B cell (primary cell): ENCODE measurements at regions not wholly inside any gene's neighbourhood (a gene's known extent, or its start where the extent isn't known, plus 50 kb on each side); places are given as distances from the start of the nearest gene placed in this dataset.

Source experiments
- ATAC-seq: fragments of 200-7000 bp; cut with Tn5 transposase; one replicate; pipeline ENCODE4 v1.10.0; 2021; ENCODE audit warnings: low read depth, mild to moderate bottlenecking, moderate number of reproducible peaks, moderate library complexity
- CTCF ChIA-PET: fragments of 350-600 bp; sonication (Branson Sonifier 250); formaldehyde crosslinking; loops from one replicate; lab custom pipeline; 2021; ENCODE audit warnings: antibody characterized with exemption, inconsistent platforms; lab: Charles Lee
- POLR2A ChIA-PET: fragments of 350-600 bp; sonication (Branson Sonifier 250); formaldehyde crosslinking; loops from one replicate; lab custom pipeline; 2021; ENCODE audit warnings: antibody characterized with exemption; lab: Charles Lee
- DNase-seq: peaks from one replicate; pipeline ENCODE4 v3.0.0; 2013
- H2AFZ ChIP-seq: 2 replicates; pipeline ENCODE4 v1.6.1; 2012; ENCODE audit warnings: mild to moderate bottlenecking, low read depth, low read length; ENCODE audit not compliant: insufficient read depth, poor library complexity, severe bottlenecking
- H3K27ac ChIP-seq, 2 donors: 1 replicate in 1 of 2; 2 replicates in 1 of 2; pipeline ENCODE4 v1.5.1; 2012 to 2013; ENCODE audit warnings: low read length in 2 of 2, mild to moderate bottlenecking in 2 of 2, moderate library complexity in 1 of 2
- H3K27me3 ChIP-seq, 4 experiments: fragments of 200-600 bp in 1 of 4; sonication (generic) in 1 of 4; replicated peaks in 1 of 4; 1 replicate in 2 of 4; 2 replicates in 2 of 4; pipeline versions ENCODE4 v1.6.1 to v1.7.0; 2013 to 2016; ENCODE audit warnings: low read length in 3 of 4, mild to moderate bottlenecking in 2 of 4, mixed read lengths in 1 of 4, moderate library complexity in 1 of 4; ENCODE audit not compliant: insufficient read depth in 4 of 4, control insufficient read depth in 3 of 4; ENCODE audit errors: control extremely low read depth in 1 of 4
- H3K36me3 ChIP-seq, 2 experiments: replicated peaks in 1 of 2; 1 replicate in 1 of 2; 2 replicates in 1 of 2; pipeline versions ENCODE4 v1.6.1 to v1.7.1; 2013; ENCODE audit warnings: low read length in 1 of 2; ENCODE audit not compliant: insufficient read depth in 2 of 2, control insufficient read depth in 1 of 2; ENCODE audit errors: control extremely low read depth in 1 of 2, extremely low read depth in 1 of 2
- H3K4me1 ChIP-seq, 2 donors: fragments of 200-600 bp in 1 of 2; sonication (generic) in 1 of 2; 1 replicate in 1 of 2; 2 replicates in 1 of 2; pipeline versions ENCODE4 v1.5.1 to v1.6.1; 2013 to 2017; ENCODE audit warnings: low read length in 2 of 2; ENCODE audit not compliant: control insufficient read depth in 2 of 2, insufficient read depth in 2 of 2
- H3K4me2 ChIP-seq: replicated peaks from 2 replicates; pipeline ENCODE3; 2012; ENCODE audit warnings: mild to moderate bottlenecking, low read depth, low read length; ENCODE audit not compliant: poor library complexity, severe bottlenecking
- H3K4me3 ChIP-seq, 5 experiments: fragments of 200-600 bp in 1 of 5; sonication (generic) in 1 of 5; 1 replicate in 3 of 5; 2 replicates in 2 of 5; pipeline versions ENCODE4 v1.5.1 to v1.7.0; 2011 to 2016; ENCODE audit warnings: low read length in 4 of 5, mild to moderate bottlenecking in 4 of 5, low read depth in 2 of 5, control low read depth in 1 of 5, moderate library complexity in 1 of 5; ENCODE audit not compliant: insufficient read depth in 1 of 5; ENCODE audit errors: control extremely low read depth in 1 of 5, extremely low read depth in 1 of 5
- H3K79me2 ChIP-seq: fragments of 200-600 bp; sonication (generic); one replicate; pipeline ENCODE4 v1.6.0; 2016; ENCODE audit warnings: low read length; ENCODE audit not compliant: control insufficient read depth, insufficient read depth
- H3K9ac ChIP-seq: fragments of 200-600 bp; sonication (generic); 2 replicates; pipeline ENCODE4 v1.6.1; 2017; ENCODE audit warnings: mild to moderate bottlenecking, low read length, moderate library complexity
- H3K9me3 ChIP-seq, 3 donors: one replicate each; pipeline versions ENCODE4 v1.6.1 to v1.7.1; 2013; ENCODE audit warnings: low read length in 2 of 3; ENCODE audit not compliant: control insufficient read depth in 2 of 3, insufficient read depth in 1 of 3; ENCODE audit errors: control extremely low read depth in 1 of 3
- H4K20me1 ChIP-seq: 2 replicates; pipeline ENCODE4 v1.6.0; 2012; ENCODE audit warnings: mild to moderate bottlenecking, low read length; ENCODE audit not compliant: insufficient read depth, control insufficient read depth, poor library complexity, severe bottlenecking
- H3K27ac Mint-ChIP-seq: one replicate; pipeline ENCODE4 v1.8.0; 2021; ENCODE audit warnings: mixed read lengths
- H3K27me3 Mint-ChIP-seq: one replicate; pipeline ENCODE4 v1.8.0; 2021; ENCODE audit warnings: mixed read lengths
- H3K4me1 Mint-ChIP-seq: one replicate; pipeline ENCODE4 v1.8.0; 2021; ENCODE audit warnings: mixed read lengths
- H3K4me3 Mint-ChIP-seq: one replicate; pipeline ENCODE4 v1.8.0; 2021; ENCODE audit warnings: mixed read lengths
- H3K9me3 Mint-ChIP-seq: one replicate; pipeline ENCODE4 v1.8.0; 2022; ENCODE audit warnings: mixed read lengths; ENCODE audit not compliant: insufficient read depth
- EZH2 ChIP-seq: IDR thresholded peaks from 2 replicates; pipeline ENCODE4 v1.6.1; 2012; ENCODE audit warnings: borderline replicate concordance, low read depth, mild to moderate bottlenecking, moderate library complexity, low read length; ENCODE audit not compliant: insufficient read depth, poor library complexity, severe bottlenecking
- WGBS: methylation state at CpG from one replicate; pipeline ENCODE4 v1.1.5; 2013; ENCODE audit warnings: missing lambda C conversion rate; ENCODE audit not compliant: insufficient coverage; 5-methylcytosine and 5-hydroxymethylcytosine counted together
- intact Hi-C: fragments of 100-400 bp; cut with micrococcal nuclease; formaldehyde crosslinking; loops from one replicate; pipeline ENCODE4 v1.10.0; 2022
- TF ChIP-seq, protein P1 (sequence below): fragments of 200-600 bp; IDR thresholded peaks from one replicate; pipeline ENCODE4 v1.8.0; 2022; ENCODE audit warnings: antibody characterized with exemption, mild to moderate bottlenecking

DNA sequence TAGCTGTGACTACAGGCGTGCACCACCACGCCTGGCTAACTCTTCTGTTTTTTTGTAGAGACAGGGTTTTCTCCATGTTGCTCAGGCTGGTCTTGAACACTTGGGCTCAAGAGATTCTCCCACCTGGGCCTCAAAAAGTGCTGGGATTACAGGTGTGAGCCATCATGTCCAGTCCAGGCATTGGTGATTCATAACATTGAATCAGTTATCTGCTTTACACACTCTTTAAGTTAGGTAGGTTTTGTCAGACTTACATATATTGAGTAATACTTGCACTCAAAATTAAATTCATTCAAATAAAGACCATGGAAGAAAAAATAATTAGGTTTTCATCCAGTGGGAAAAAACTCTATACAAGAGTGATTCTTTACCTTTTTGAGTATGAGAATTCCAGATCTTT is 93.2 kb upstream of the XPO1 start:
- no peaks in the 10 kb centered on the region for H3K36me3 ChIP-seq
- peaks cover 3% of the 10 kb centered on the region for H3K27me3 Mint-ChIP-seq
- ChIA-PET CTCF (no interaction called here), POLR2A (no interaction called here)
- H3K27ac Mint-ChIP-seq = no peak overlapping the region
- no peaks in the 10 kb centered on the region for H3K27me3 ChIP-seq
- H3K9ac ChIP-seq = no peak overlapping the region
- no peak overlapping the region for H3K4me3 Mint-ChIP-seq
- H3K4me1 ChIP-seq = no peaks in the 10 kb centered on the region
- H3K9me3 Mint-ChIP-seq = no peaks in the 10 kb centered on the region
- no peak for TF ChIP-seq EZH2
- no peak overlapping the region for H3K27ac ChIP-seq
- no peaks in the 10 kb centered on the region for H3K4me1 Mint-ChIP-seq
- no peaks in the 10 kb centered on the region for H3K79me2 ChIP-seq
- no peak overlapping the region for H3K4me3 ChIP-seq
- DNase-seq (no peak), ATAC-seq (no peak)
- no peak overlapping the region for H2AFZ ChIP-seq
- intact Hi-C loops = no loop called here
- H4K20me1 ChIP-seq = no peaks in the 10 kb centered on the region
- no CpG with 5 or more reads among the region's 2 CpGs for WGBS
- no peak overlapping the region for H3K4me2 ChIP-seq
- H3K9me3 ChIP-seq = no peaks in the 10 kb centered on the region

DNA sequence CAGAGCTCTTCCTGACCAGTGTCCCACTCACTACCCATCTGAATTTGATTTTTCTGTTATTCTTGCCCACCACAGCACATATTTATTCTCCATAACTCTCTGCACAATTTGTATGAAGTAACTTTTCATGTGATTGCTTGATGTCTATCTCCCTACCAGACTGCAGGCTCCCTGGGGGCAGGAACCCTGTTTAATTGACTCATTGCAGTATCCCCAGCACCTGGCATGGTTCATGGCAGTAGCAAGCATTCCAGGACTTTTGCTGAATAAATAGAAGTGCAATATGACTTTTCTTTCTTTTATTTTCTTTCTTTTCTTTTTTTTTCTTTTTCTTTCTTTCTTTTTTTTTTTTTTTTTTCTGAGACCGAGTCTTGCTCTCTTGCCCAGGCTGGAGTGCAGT is 88.7 kb upstream of the XPO1 start:
- ChIA-PET CTCF (interaction anchor here (0.7 kb wide), 2 partner anchors 53 to 206 kb away, joined by 3 read pairs; no protein-coding TSS in a partner anchor), POLR2A (no interaction called here)
- intact Hi-C loops = no loop called here
- Histone ChIP-seq H3K4me3 (no peak overlapping the region), H2AFZ (no peak overlapping the region), H3K9me3 (no peaks in the 10 kb centered on the region), H3K4me1 (no peaks in the 10 kb centered on the region), H3K27ac (no peak overlapping the region), H3K9ac (no peak overlapping the region), H3K27me3 (no peaks in the 10 kb centered on the region), H4K20me1 (no peaks in the 10 kb centered on the region), H3K79me2 (no peaks in the 10 kb centered on the region), H3K36me3 (no peaks in the 10 kb centered on the region), H3K4me2 (no peak overlapping the region)
- H3K9me3 Mint-ChIP-seq = no peaks in the 10 kb centered on the region
- ATAC-seq (no peak), DNase-seq (no peak)
- no peaks in the 10 kb centered on the region for H3K4me1 Mint-ChIP-seq
- H3K27ac Mint-ChIP-seq = no peak overlapping the region
- H3K27me3 Mint-ChIP-seq = peaks cover 3% of the 10 kb centered on the region
- TF ChIP-seq, protein P1, sequence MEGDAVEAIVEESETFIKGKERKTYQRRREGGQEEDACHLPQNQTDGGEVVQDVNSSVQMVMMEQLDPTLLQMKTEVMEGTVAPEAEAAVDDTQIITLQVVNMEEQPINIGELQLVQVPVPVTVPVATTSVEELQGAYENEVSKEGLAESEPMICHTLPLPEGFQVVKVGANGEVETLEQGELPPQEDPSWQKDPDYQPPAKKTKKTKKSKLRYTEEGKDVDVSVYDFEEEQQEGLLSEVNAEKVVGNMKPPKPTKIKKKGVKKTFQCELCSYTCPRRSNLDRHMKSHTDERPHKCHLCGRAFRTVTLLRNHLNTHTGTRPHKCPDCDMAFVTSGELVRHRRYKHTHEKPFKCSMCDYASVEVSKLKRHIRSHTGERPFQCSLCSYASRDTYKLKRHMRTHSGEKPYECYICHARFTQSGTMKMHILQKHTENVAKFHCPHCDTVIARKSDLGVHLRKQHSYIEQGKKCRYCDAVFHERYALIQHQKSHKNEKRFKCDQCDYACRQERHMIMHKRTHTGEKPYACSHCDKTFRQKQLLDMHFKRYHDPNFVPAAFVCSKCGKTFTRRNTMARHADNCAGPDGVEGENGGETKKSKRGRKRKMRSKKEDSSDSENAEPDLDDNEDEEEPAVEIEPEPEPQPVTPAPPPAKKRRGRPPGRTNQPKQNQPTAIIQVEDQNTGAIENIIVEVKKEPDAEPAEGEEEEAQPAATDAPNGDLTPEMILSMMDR = no peak
- TF ChIP-seq EZH2 = no peak
- WGBS = no CpG with 5 or more reads among the region's 1 CpG
- no peak overlapping the region for H3K4me3 Mint-ChIP-seq
